H1 (cell line): ENCODE measurements at regions not wholly inside any gene's neighbourhood (a gene's known extent, or its start where the extent isn't known, plus 50 kb on each side); places are given as distances from the start of the nearest gene placed in this dataset.

Source experiments
- CBX8 ChIP-seq: fragments of 300-800, 300-1000 bp; sonication (generic); IDR thresholded peaks from 2 replicates; pipeline ENCODE4 v1.7.1; 2016; ENCODE audit warnings: low read depth, low read length, borderline replicate concordance
- CTCF ChIP-seq, 3 experiments: IDR thresholded peaks; 1 replicate in 2 of 3; 2 replicates in 1 of 3; pipeline versions ENCODE4 v1.5.1 to v1.6.1; 2011; ENCODE audit warnings: low read length in 3 of 3, mild to moderate bottlenecking in 3 of 3, inconsistent platforms in 2 of 3, low read depth in 1 of 3, moderate library complexity in 1 of 3; ENCODE audit not compliant: insufficient read depth in 1 of 3; ENCODE audit errors: control extremely low read depth in 1 of 3
- TBP ChIP-seq: IDR thresholded peaks from 2 replicates; pipeline ENCODE4 v1.6.1; 2011; ENCODE audit warnings: low read depth, low read length, improper control_type of control experiment
- TCF12 ChIP-seq: IDR thresholded peaks from 2 replicates; pipeline ENCODE4 v1.6.1; 2011; ENCODE audit warnings: low read depth, mild to moderate bottlenecking, low read length

GRCh38 chr5:114243281-114243971 lies 118.4 kb upstream of the KCNN2 start (continued):
- TF ChIP-seq CTCF (IDR thresholded peaks at IDR 0.05; ENCODE audit: control extremely low read depth in 1 of 3, insufficient read depth in 1 of 3, low read depth in 1 of 3, low read length in 3 of 3), result no peak
- TF ChIP-seq TBP, result no peak
- no peak for TF ChIP-seq TCF12
- no peak for TF ChIP-seq CBX8
